Endodermal cell (in vitro differentiated cells): ENCODE measurements at regions not wholly inside any gene's neighbourhood (a gene's known extent, or its start where the extent isn't known, plus 50 kb on each side); places are given as distances from the start of the nearest gene placed in this dataset.

Experiments
- DNase-seq: peaks from one replicate; pipeline ENCODE4 v3.0.0-alpha.2; 2017
- H3K27ac ChIP-seq: 2 replicates; pipeline ENCODE4 v1.5.1; 2013; ENCODE audit warnings: mild to moderate bottlenecking, low read depth, low read length, moderate library complexity
- H3K27me3 ChIP-seq: 2 replicates; pipeline ENCODE4 v1.6.1; 2013; ENCODE audit warnings: mild to moderate bottlenecking, low read length, moderate library complexity; ENCODE audit not compliant: insufficient read depth, control insufficient read depth, poor library complexity, severe bottlenecking
- H3K36me3 ChIP-seq: 2 replicates; pipeline ENCODE4 v1.7.0; 2013; ENCODE audit warnings: mild to moderate bottlenecking, low read length, moderate library complexity; ENCODE audit not compliant: control insufficient read depth, insufficient read depth
- H3K4me1 ChIP-seq: one replicate; pipeline ENCODE4 v1.7.0; 2013; ENCODE audit warnings: low read length; ENCODE audit not compliant: control insufficient read depth, insufficient read depth
- H3K4me3 ChIP-seq: 2 replicates; pipeline ENCODE4 v1.5.1; 2013; ENCODE audit warnings: mild to moderate bottlenecking, low read length, moderate library complexity
- H3K9ac ChIP-seq: 2 replicates; pipeline ENCODE4 v1.6.1; 2013; ENCODE audit warnings: mild to moderate bottlenecking, low read length, moderate library complexity; ENCODE audit not compliant: poor library complexity, severe bottlenecking; ENCODE audit errors: extremely low read depth
- H3K9me3 ChIP-seq: 2 replicates; pipeline ENCODE4 v1.6.1; 2013; ENCODE audit warnings: mild to moderate bottlenecking, low read length, moderate library complexity; ENCODE audit not compliant: control insufficient read depth
- H3K27ac Mint-ChIP-seq: 2 replicates; pipeline ENCODE4 v1.8.0; 2020; ENCODE audit warnings: mixed read lengths
- H3K27me3 Mint-ChIP-seq: 2 replicates; pipeline ENCODE4 v1.8.0; 2021; ENCODE audit warnings: mild to moderate bottlenecking, mixed read lengths; ENCODE audit not compliant: insufficient read depth
- H3K36me3 Mint-ChIP-seq: 2 replicates; pipeline ENCODE4 v1.8.0; 2020; ENCODE audit warnings: low read depth, mixed read lengths
- H3K4me1 Mint-ChIP-seq: 2 replicates; pipeline ENCODE4 v1.8.0; 2020; ENCODE audit warnings: mixed read lengths
- H3K4me3 Mint-ChIP-seq: 2 replicates; pipeline ENCODE4 v1.8.0; 2020; ENCODE audit warnings: mild to moderate bottlenecking, moderate library complexity, mixed read lengths
- H3K9me3 Mint-ChIP-seq: 2 replicates; pipeline ENCODE4 v1.8.0; 2020; ENCODE audit warnings: mild to moderate bottlenecking, mixed read lengths
- CTCF ChIP-seq: fragments of 200-600 bp; sonication (generic); conservative IDR thresholded peaks from 2 replicates; pipeline ENCODE4 v1.5.0; 2021; ENCODE audit warnings: antibody characterized with exemption, mild to moderate bottlenecking
- WGBS, 2 experiments: methylation state at CpG; one replicate each; pipeline versions ENCODE4 v1.1.5 to v1.1.7; 2013; ENCODE audit warnings: missing lambda C conversion rate in 2 of 2, mixed read lengths in 1 of 2; ENCODE audit not compliant: insufficient coverage in 1 of 2, insufficient read length in 1 of 2; 5-methylcytosine and 5-hydroxymethylcytosine counted together

DNA sequence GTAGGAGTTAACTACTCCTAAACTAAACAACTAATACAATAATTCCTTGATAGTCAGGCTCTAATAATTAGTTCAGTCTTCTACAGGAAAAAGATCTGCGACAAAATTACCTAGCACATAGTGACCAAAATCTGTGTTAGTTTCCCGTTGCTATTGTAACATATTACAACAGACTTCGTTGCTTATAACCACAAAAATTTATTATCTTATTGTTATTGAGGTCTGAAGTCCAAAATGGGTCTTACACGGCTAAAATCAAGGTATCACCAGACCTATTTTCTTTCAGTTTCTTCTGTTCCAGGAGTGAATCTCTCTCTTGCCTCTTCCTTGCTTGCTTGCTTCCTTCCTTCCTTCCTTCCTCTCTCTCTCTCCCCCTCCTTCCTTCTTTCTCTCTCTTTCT, 993.6 kb upstream of the SPRY2 start:
- H3K27ac ChIP-seq: no peak overlapping the region
- no peaks in the 10 kb centered on the region for H3K36me3 ChIP-seq
- no peak overlapping the region for H3K4me3 ChIP-seq
- WGBS, 2 experiments: 89 to 100% methylated on average over 1 to 4 of the region's 4 CpGs
- H3K9me3 ChIP-seq: peaks cover 32% of the 10 kb centered on the region
- H3K9ac ChIP-seq: no peak overlapping the region
- Mint-ChIP-seq H3K36me3 (no peaks in the 10 kb centered on the region), H3K4me1 (no peaks in the 10 kb centered on the region), H3K4me3 (no peak overlapping the region), H3K9me3 (peaks cover 19% of the 10 kb centered on the region), H3K27ac (no peak overlapping the region), H3K27me3 (no peaks in the 10 kb centered on the region)
- no peaks in the 10 kb centered on the region for H3K27me3 ChIP-seq
- no peaks in the 10 kb centered on the region for H3K4me1 ChIP-seq
- TF ChIP-seq CTCF: no peak
- DNase-seq: no peak

DNA sequence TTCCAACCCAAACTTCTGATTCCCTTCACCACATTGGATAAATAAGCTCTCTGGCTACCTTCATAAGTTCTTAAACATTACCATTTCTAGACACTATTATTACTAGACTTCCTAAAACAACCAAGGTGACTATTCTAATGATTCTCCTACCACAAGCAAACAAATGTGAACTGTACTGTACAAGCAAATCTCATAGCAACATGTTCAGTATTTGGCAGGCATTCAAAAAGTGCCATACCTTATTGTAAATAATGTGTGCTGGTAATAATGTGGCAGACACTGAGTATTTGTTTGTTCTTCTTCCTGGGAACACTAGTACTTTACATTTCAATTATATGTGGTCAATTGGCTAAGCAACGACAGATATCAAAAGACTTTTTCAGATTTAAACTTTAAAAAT, 986.0 kb upstream of the SPRY2 start:
- 100% methylated on average over 1 of the region's 1 CpG; no CpG with 5 or more reads in 1 of the 2 experiments for WGBS, 2 experiments
- no peak overlapping the region for H3K9ac ChIP-seq
- no peaks in the 10 kb centered on the region for H3K4me1 ChIP-seq
- Mint-ChIP-seq H3K36me3 (no peaks in the 10 kb centered on the region), H3K4me3 (no peak overlapping the region), H3K9me3 (peaks cover 11% of the 10 kb centered on the region), H3K4me1 (no peaks in the 10 kb centered on the region), H3K27ac (no peak overlapping the region), H3K27me3 (no peaks in the 10 kb centered on the region)
- peaks cover 22% of the 10 kb centered on the region for H3K9me3 ChIP-seq
- no peaks in the 10 kb centered on the region for H3K36me3 ChIP-seq
- no peak for DNase-seq
- TF ChIP-seq CTCF: no peak
- H3K27ac ChIP-seq: no peak overlapping the region
- H3K4me3 ChIP-seq: no peak overlapping the region
- no peaks in the 10 kb centered on the region for H3K27me3 ChIP-seq

GRCh38 chr13:81320516-81320915, 979.6 kb upstream of the SPRY2 start:
- Histone ChIP-seq H3K27me3 (no peaks in the 10 kb centered on the region), H3K9ac (no peak overlapping the region), H3K4me3 (no peak overlapping the region), H3K4me1 (no peaks in the 10 kb centered on the region), H3K36me3 (no peaks in the 10 kb centered on the region), H3K9me3 (no peaks in the 10 kb centered on the region), H3K27ac (no peak overlapping the region)
- no peak overlapping the region for H3K27ac Mint-ChIP-seq
- H3K36me3 Mint-ChIP-seq: no peaks in the 10 kb centered on the region
- H3K27me3 Mint-ChIP-seq: no peaks in the 10 kb centered on the region
- no peaks in the 10 kb centered on the region for H3K9me3 Mint-ChIP-seq
- H3K4me1 Mint-ChIP-seq: peaks cover 2% of the 10 kb centered on the region
- no peak overlapping the region for H3K4me3 Mint-ChIP-seq
- no peak for DNase-seq
- 85 to 91% methylated on average over 2 of the region's 2 CpGs for WGBS, 2 experiments
- no peak for TF ChIP-seq CTCF
